DOHH2 (cell line): ENCODE measurements at regions not wholly inside any gene's neighbourhood (a gene's known extent, or its start where the extent isn't known, plus 50 kb on each side); places are given as distances from the start of the nearest gene placed in this dataset.
"Not testable (repeated sequence)": the region's sequence is repeated elsewhere in the genome, so short reads cannot be mapped to it uniquely, and the experiment has no call there.

Experiments used
- H3F3A ChIP-seq: fragments of 200-600 bp; sonication (generic), shearing (Covaris generic); 2 replicates; pipeline ENCODE4 v1.6.0; 2016; ENCODE audit warnings: antibody characterized with exemption, mild to moderate bottlenecking; ENCODE audit not compliant: control insufficient read depth, insufficient read depth
- H3K27ac ChIP-seq: fragments of 200-600 bp; sonication (generic); 2 replicates; pipeline ENCODE4 v1.5.1; 2014; ENCODE audit warnings: low read depth, mild to moderate bottlenecking, low read length, moderate library complexity
- H3K27me3 ChIP-seq: fragments of 200-600 bp; sonication (generic); 2 replicates; pipeline ENCODE4 v1.6.1; 2014; ENCODE audit warnings: mild to moderate bottlenecking, low read length, mixed read lengths; ENCODE audit not compliant: control insufficient read depth
- H3K36me3 ChIP-seq: fragments of 200-600 bp; sonication (generic); 2 replicates; pipeline ENCODE4 v1.6.1; 2014; ENCODE audit warnings: mild to moderate bottlenecking, low read length, moderate library complexity, mixed read lengths; ENCODE audit not compliant: control insufficient read depth
- H3K4me1 ChIP-seq: fragments of 200-600 bp; sonication (generic); 2 replicates; pipeline ENCODE4 v1.6.1; 2014; ENCODE audit warnings: mild to moderate bottlenecking, low read length, mixed read lengths; ENCODE audit not compliant: control insufficient read depth
- H3K4me2 ChIP-seq: fragments of 200-600 bp; sonication (generic); 2 replicates; pipeline ENCODE4 v1.6.0; 2014; ENCODE audit warnings: mild to moderate bottlenecking, low read length, moderate library complexity
- H3K4me3 ChIP-seq: fragments of 200-600 bp; sonication (generic); 2 replicates; pipeline ENCODE4 v1.5.1; 2014; ENCODE audit warnings: mild to moderate bottlenecking, low read length, mixed read lengths
- H3K79me2 ChIP-seq: fragments of 200-600 bp; sonication (generic); 2 replicates; pipeline ENCODE4 v1.6.1; 2014; ENCODE audit warnings: mild to moderate bottlenecking, low read length, mixed read lengths; ENCODE audit not compliant: control insufficient read depth
- H3K9me2 ChIP-seq: fragments of 200-600 bp; sonication (generic); replicated peaks from 2 replicates; pipeline ENCODE4 v1.6.1; 2014; ENCODE audit warnings: mild to moderate bottlenecking, low read length, mixed read lengths; ENCODE audit not compliant: control insufficient read depth
- H3K9me3 ChIP-seq: fragments of 200-600 bp; sonication (generic); 2 replicates; pipeline ENCODE4 v1.6.1; 2014; ENCODE audit warnings: antibody characterized with exemption, low read length, mixed read lengths; ENCODE audit not compliant: control insufficient read depth, insufficient read depth
- H4K20me1 ChIP-seq: fragments of 200-600 bp; sonication (generic); 2 replicates; pipeline ENCODE4 v1.6.0; 2014; ENCODE audit warnings: low read depth, mild to moderate bottlenecking, antibody characterized with exemption, low read length, moderate library complexity; ENCODE audit not compliant: control insufficient read depth, insufficient read depth
- EZH2phosphoT487 ChIP-seq: fragments of 200-600 bp; sonication (generic); IDR thresholded peaks from 2 replicates; pipeline ENCODE4 v1.6.1; 2017; ENCODE audit warnings: borderline replicate concordance, mild to moderate bottlenecking, antibody characterized with exemption, low read length, moderate library complexity, mixed read lengths
- TF ChIP-seq, protein P1 (sequence below): fragments of 200-600 bp; sonication (generic); IDR thresholded peaks from one replicate; pipeline ENCODE4 v1.5.1; 2014; ENCODE audit warnings: antibody characterized with exemption, mild to moderate bottlenecking, low read depth, low read length; ENCODE audit not compliant: poor library complexity, severe bottlenecking

DNA sequence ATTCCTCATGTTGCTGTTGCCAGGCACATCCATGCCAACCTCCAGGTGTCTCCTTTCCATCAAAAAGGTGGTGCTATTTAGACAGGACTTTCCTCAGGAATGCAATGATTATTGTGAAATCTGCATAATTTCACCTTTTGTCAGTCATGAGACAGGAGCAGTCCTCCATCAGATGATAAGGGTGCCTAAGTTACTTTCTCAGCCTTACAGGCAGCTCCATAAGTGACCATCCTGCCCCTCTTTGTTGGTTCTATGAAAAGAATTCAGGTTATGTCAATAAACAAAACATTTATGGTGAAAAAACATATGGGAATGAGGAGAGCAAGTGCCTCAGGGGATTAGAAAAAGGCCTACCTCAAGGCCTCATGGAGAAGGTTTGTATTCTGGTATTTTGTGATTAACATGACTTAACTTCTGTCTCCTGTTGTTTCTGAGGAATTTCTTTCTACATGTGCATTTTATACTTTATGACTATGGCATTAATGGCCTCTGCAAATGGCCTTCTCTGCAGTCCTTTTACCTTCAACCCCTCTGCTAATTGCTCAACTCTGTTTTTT is 110.3 kb upstream of the DIAPH3 start:
- Histone ChIP-seq H3K79me2 (no peaks in the 10 kb centered on the region), H3F3A (no peaks in the 10 kb centered on the region), H3K4me3 (no peak overlapping the region), H3K4me2 (no peak overlapping the region), H3K27ac (no peak overlapping the region), H4K20me1 (no peaks in the 10 kb centered on the region), H3K4me1 (no peaks in the 10 kb centered on the region), H3K9me2 (no peaks in the 10 kb centered on the region), H3K9me3 (no peaks in the 10 kb centered on the region), H3K27me3 (no peaks in the 10 kb centered on the region), H3K36me3 (no peaks in the 10 kb centered on the region)
- TF ChIP-seq, protein P1, sequence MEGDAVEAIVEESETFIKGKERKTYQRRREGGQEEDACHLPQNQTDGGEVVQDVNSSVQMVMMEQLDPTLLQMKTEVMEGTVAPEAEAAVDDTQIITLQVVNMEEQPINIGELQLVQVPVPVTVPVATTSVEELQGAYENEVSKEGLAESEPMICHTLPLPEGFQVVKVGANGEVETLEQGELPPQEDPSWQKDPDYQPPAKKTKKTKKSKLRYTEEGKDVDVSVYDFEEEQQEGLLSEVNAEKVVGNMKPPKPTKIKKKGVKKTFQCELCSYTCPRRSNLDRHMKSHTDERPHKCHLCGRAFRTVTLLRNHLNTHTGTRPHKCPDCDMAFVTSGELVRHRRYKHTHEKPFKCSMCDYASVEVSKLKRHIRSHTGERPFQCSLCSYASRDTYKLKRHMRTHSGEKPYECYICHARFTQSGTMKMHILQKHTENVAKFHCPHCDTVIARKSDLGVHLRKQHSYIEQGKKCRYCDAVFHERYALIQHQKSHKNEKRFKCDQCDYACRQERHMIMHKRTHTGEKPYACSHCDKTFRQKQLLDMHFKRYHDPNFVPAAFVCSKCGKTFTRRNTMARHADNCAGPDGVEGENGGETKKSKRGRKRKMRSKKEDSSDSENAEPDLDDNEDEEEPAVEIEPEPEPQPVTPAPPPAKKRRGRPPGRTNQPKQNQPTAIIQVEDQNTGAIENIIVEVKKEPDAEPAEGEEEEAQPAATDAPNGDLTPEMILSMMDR, result no peak
- TF ChIP-seq EZH2phosphoT487, result no peak

DNA sequence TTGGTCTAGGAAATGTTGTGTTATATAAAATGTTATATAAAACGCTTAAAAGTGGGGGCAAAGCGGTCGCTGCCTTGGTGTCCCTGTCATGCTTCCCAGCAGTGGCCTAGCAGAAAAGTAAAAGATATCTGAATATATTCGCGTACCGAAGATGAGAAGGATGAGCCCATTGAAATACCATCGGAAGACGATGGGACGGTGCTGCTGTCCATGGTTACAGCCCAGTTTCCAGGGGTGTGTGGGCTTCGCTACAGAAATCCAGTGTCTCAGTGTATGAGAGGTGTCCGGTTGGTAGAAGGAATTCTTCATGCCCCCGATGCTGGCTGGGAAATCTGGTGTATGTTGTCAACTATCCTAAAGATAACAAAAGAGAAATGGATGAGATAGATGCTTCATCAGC is 110.9 kb upstream of the DIAPH3 start:
- no peaks in the 10 kb centered on the region for H3K9me3 ChIP-seq
- no peaks in the 10 kb centered on the region for H3K27me3 ChIP-seq
- H3K36me3 ChIP-seq, result no peaks in the 10 kb centered on the region
- no peak overlapping the region for H3K4me3 ChIP-seq
- H3K79me2 ChIP-seq, result no peaks in the 10 kb centered on the region
- H3K9me2 ChIP-seq, result no peaks in the 10 kb centered on the region
- H3K4me2 ChIP-seq, result no peak overlapping the region
- H3K4me1 ChIP-seq, result no peaks in the 10 kb centered on the region
- H4K20me1 ChIP-seq, result no peaks in the 10 kb centered on the region
- H3K27ac ChIP-seq, result no peak overlapping the region
- TF ChIP-seq, protein P1, result no peak
- TF ChIP-seq EZH2phosphoT487, result no peak
- H3F3A ChIP-seq, result no peaks in the 10 kb centered on the region

DNA sequence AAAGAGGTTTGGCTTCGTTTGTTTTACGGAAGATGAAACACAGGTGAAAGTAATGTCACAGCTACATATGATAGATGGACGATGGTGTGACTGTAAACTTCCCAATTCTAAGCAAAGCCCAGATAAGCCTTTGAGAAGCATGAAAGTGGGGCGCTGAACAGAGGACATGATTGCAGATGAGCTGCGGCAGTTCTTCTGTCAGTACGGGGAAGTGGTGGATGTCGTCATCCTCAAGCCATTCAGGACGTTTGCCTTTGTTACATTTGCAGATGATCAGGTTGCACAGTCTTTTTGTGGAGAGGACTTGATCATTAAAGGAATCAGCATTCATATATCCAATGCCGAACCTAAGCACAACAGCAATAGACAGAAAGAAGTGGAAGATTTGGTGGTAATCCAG is 111.5 kb upstream of the DIAPH3 start:
- H3K79me2 ChIP-seq, result no peaks in the 10 kb centered on the region
- no peaks in the 10 kb centered on the region for H4K20me1 ChIP-seq
- no peaks in the 10 kb centered on the region for H3K9me3 ChIP-seq
- H3K36me3 ChIP-seq, result no peaks in the 10 kb centered on the region
- H3K4me1 ChIP-seq, result no peaks in the 10 kb centered on the region
- no peaks in the 10 kb centered on the region for H3K27me3 ChIP-seq
- no peak overlapping the region for H3K4me3 ChIP-seq
- H3K27ac ChIP-seq, result no peak overlapping the region
- no peak for TF ChIP-seq EZH2phosphoT487
- TF ChIP-seq, protein P1, result no peak
- no peak overlapping the region for H3K4me2 ChIP-seq
- H3K9me2 ChIP-seq, result no peaks in the 10 kb centered on the region
- H3F3A ChIP-seq, result no peaks in the 10 kb centered on the region

DNA sequence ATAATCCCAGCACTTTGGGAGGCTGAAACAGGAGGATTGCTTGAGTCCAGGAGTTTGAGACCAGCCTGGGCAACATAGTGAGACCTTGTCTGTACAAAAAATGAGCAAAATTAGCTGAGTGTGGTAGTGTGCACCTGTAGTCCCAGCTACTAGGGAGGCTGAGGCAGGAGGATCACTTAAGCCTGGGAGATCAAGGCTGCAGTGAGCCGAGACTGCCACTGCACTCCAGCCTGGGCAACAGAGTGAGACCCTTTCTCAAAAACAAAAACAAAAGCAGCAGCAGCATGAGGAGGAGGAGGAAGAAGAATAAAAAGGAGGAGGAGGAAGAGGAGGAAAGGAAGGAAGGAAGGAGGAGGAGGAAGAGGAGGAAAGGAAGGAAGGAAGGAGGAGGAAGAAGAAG is 116.5 kb upstream of the TDRD3 start:
- not testable (repeated sequence) for H3K79me2 ChIP-seq, H3K9me2 ChIP-seq, H3K27ac ChIP-seq, H4K20me1 ChIP-seq, H3K4me1 ChIP-seq, H3K27me3 ChIP-seq, H3F3A ChIP-seq, H3K36me3 ChIP-seq, H3K4me3 ChIP-seq, H3K4me2 ChIP-seq, H3K9me3 ChIP-seq
